Ureter (tissue), 1 donor: ENCODE measurements at regions not wholly inside any gene's neighbourhood (a gene's known extent, or its start where the extent isn't known, plus 50 kb on each side); places are given as distances from the start of the nearest gene placed in this dataset.
A peak's percentile ranks its signal among the peaks of the same experiment; 100 is the strongest.

Experiments
- DNase-seq: peaks from one replicate; pipeline ENCODE4 v3.0.0-alpha.2; 2020; ENCODE audit warnings: low spot score
- donor health status: DM: yes; HTN: yes; CAD: no.

GRCh38 chr5:66306105-66306843, 162.2 kb downstream of the SREK1 start:
- DNase-seq: peak; percentile 70

DNA sequence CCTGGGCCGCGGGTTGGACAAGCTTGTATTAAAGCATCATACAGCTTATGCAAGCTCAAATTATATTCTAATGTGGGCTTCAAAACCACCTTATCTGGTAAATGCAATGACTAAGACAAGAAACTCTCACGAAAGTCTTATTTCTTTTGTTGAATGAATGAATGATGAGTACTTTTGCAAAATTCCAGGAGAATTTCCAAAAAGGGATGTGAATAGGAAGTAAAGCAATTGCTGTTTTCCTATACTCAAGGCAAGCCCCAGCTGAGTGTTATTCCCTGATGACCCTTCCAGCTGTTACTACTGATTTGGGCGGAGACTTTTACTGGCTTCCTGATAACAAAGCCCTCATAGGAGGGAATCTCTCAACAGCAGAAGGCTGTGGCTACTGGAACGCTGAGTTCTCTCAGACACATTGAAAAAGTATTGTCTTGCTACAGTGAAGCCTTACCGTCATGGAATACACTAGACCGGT, 162.8 kb downstream of the SREK1 start:
- no peak for DNase-seq

DNA sequence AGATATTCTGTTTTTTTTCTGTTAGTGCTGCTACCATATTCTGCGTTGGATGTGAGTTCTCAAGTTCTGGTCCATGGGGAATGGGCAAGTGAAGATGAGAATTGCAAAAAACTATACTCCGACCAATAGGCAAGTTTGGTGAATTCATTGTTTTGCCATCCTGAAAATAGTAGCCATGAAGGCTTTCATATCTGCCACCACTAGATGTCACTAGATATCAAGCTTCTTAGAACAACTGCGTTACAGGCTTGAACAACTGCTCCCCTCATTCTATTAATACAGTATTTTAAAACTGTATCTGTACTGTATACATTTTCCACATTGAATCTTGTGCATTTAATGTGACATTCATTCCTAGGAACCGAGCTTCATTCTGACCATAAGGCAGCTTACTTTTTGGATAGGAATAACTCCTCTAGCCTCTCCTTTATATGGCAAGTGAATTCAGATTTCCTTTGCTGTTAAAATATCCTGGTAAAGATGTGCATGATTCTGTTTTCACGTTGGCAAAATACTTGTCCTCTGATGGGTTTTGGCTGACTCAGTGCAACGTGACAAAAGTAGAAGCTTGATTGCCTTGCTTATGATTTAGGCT, 163.6 kb downstream of the SREK1 start:
- DNase-seq: no peak

DNA sequence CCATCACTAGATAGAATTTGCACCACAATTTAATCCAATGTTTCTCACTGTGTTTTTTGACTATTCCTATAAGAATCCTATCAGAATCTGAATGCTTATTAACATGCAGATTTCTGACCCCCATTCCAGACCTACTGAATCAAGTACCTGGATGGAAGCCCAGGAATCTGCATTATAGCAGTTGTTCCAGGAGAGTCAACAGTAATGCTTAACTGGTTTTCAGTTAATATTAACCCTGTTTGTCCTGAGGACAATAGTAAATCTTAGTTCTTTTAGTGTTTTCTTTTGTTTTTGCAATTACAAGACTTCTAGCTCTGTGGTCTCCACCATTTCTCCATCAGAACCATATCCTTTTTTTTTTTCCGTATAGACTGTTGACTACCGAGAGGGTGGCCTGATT, 168.2 kb downstream of the SREK1 start:
- DNase-seq: no peak

DNA sequence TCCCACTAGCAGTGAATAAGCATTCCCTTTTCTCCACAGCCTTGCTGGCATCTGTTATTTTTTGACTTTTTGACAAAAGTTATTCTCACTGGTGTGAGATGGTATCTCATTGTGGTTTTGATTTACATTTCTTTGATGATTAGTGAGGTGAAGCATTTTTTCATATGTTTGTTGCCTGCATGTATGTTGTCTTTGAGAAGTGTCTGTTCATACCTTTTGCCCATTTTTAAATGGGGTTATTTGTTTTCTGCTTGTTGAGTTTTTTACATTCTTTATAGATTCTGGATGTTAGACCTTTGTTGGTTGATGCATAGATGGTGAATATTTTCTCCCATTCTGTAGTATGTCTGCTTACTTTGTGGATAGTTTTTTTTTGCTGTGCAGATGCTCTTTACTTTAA, 171.7 kb downstream of the SREK1 start:
- no peak for DNase-seq

DNA sequence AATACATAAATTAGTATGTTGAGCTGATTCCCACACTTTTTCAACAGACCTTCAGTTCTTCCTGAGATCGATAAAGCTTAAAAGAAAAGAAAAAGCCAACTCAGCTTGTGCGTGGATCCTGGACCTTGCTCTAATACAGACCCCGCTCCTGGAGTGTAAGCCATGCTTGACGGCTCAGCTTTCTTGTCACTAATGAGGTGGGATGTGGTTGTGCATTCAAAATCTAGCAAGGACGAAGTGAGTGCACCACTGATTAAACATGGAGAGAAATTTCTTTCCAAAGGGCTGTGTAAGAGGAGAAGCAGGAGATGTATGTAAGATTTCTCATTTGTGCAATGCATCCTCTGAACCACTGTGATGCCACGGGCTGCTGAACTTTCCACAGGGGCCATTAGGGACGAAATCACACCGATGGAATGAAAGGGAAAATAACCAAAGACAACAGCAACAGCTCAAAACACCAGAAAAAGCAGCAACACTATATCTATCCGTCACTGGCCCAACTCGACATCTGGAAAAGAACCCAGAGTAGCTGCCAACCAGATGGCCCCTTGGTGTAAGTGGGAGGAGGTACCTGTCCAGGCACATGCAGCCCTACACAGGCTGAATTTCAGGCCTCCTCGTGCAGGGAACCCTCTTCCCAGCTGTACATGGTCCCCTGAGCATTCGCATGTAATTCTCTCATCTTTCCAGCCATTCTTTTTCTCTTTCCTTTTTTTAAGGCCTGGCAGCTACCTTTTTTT, 178.9 kb downstream of the SREK1 start:
- DNase-seq: no peak

- no peak for DNase-seq
Observed at GRCh38 chr5:66323529-66323895, 179.4 kb downstream of the SREK1 start.

DNA sequence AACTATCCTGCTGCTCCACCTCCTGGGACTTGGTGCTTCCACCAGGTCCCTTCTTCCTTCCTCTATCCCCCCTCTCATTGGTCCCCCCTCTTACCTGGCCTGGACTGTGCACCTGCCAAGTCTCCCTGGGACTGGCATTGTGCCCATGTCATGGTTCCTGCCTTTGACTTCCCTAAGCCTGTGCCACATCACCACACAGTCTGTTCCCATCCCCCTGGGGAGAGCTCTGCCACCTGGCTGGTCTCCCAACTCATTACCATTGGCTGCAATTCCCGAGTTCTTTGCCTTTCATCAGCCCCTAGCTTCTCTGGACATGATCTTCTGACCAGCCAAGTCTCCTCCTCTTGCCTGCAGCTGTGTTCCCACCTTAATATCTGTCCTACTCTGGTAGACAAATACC, 180.3 kb downstream of the SREK1 start:
- no peak for DNase-seq

DNA sequence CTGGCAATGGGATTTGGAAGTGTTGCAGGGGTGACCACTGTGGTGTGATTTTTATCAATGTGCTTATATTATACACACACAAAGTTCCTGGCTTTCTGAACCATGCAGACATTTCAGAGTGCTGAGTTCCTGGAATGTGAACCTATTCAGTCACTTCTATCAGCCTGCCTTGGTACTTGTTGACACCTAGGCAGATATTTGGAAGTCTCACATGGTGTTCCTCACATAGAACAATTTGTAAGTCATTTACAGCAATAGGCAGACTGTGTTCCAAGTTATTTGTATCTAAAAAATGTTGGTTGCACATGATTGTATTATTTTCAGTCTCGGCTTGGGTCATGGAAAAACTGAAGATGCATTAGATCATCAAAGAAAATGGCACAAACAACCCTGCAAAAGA, 182.2 kb downstream of the SREK1 start:
- no peak for DNase-seq

DNA sequence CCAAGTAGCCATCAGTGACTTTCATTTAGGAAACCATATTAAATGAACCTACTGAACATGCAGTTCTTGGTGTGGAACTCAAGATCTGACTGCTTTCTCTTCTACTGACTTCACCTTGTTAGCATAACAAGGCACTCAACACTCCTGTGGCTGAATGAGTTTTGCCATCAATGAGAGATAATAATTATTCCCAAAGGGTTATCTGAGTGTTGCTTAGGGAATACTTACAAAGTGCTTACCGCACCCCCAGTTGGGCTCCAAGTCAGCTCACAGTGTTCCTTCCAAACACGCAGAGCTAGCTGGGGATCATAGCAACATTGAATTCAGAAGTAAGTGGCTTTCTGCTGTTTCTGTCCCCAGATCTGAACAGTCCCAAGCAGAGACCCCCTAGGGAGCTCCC, 182.9 kb downstream of the SREK1 start:
- DNase-seq: no peak

GRCh38 chr5:66329078-66329477, 185.0 kb downstream of the SREK1 start:
- no peak for DNase-seq

- DNase-seq: no peak
Observed at GRCh38 chr5:66333192-66333591, 189.1 kb downstream of the SREK1 start.

- no peak for DNase-seq
Observed at GRCh38 chr5:66337626-66338226, 193.6 kb downstream of the SREK1 start.

DNA sequence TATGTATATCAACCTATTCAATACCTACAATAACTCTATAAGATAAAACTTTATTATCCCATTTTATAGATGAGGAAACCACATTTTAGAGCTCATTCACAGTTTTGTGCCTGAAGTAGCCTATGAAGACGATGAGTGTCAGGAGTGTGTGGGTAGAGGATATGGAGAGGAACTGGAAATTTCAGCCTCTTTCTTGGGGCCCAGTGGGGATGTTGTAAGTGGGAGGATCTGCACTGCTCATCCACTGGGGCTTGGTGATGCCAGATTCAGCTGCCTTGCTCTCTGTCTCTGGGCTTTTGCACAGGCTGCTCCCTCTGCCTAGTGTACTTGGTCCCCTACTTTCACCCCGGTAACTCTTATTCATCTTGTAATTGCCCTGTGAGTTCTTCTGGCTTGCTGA, 194.7 kb downstream of the SREK1 start:
- no peak for DNase-seq

DNA sequence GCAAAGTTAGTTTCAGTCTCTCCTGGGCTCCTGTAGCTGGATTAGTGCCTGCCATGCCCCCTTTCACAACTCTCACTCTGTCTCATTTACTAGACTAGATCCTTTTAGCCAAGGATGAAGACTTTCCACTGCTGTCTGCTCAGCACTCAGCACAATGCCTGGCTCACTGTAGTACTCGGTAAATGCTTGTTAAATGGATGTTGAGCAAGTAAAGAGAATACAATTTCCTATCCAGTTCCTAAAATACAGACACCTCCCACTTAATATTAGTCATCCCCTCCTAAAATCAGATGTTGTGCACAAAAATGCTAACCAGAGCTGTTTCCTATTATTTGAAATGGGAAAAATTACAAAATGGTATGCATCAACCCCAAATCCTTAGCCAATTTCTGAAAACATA, 195.8 kb downstream of the SREK1 start:
- DNase-seq: no peak

DNA sequence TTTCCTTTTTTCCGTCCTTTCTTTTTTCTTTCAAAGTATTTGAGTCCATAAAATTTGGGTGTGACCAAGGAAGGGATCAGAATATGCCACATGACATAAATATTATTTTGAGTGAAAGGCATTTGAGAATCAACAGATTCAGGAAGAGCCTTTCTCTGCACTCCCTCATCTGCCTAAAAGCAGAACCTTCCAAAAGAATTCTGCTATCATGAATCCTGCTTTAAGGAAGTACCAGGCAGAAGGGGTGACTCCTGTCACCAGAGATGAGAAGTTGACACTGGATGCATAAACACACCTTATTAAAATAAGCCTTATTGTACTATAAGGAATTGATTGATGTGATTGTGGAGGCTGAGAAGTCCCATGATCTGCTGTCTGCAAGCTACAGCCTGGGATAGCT, 196.7 kb downstream of the SREK1 start:
- no peak for DNase-seq

DNA sequence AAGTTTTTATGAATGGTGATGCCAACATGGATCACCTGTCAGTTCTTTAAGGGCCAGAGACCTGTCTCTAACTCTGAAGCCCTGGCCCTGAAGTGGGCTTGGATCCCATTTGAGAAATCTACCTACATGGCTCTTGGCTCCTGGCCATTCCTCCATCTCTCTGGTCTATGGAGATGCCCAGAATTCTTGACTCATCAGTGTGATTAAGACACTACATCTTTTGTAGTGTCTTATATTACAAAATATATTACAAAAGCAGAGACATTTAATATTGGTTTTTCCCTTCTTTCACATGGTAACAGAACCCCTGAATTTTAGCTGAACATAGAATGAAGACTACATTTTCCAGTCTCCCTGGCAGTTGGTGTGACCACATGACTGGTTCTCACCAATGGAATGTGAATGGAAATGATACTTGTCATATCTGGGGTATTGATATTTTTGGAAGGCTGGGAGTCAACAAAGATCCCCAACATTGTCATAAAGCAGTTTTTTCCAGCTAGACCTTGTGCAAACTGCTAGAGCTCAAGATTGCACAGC, 198.3 kb downstream of the SREK1 start:
- DNase-seq: no peak

GRCh38 chr5:66343370-66344071, 199.4 kb downstream of the SREK1 start:
- no peak for DNase-seq

- DNase-seq: no peak
Observed at GRCh38 chr5:66344544-66344943, 200.4 kb downstream of the SREK1 start.

GRCh38 chr5:66345281-66345680, 201.2 kb downstream of the SREK1 start:
- no peak for DNase-seq

- no peak for DNase-seq
Observed at GRCh38 chr5:66346869-66347268, 202.8 kb downstream of the SREK1 start.
